ENCODE measurements at regions not wholly inside any gene's neighbourhood (a gene's known extent, or its start where the extent isn't known, plus 50 kb on each side); places are given as distances from the start of the nearest gene placed in this dataset.

GRCh38 chr14:40386433-40386832 lies 954.2 kb upstream of the FBXO33 start:
- WGBS (ENCODE audit: low lambda C conversion rate): 56% methylated on average over 1 of the region's 1 CpG
- Histone ChIP-seq H3K4me1 (ENCODE audit: insufficient read depth, low read length) (no peaks in the 10 kb centered on the region), H4K20me1 (ENCODE audit: insufficient read depth, low read length) (no peaks in the 10 kb centered on the region), H2AFZ (ENCODE audit: low read length) (no peak overlapping the region), H3K79me2 (ENCODE audit: insufficient read depth, low read length) (no peaks in the 10 kb centered on the region), H3K36me3 (replicated peaks in 1 of 2; ENCODE audit: control insufficient read depth in 1 of 2, insufficient read depth in 2 of 2, low read length in 2 of 2) (no peaks in the 10 kb centered on the region), H3K9ac (ENCODE audit: insufficient read depth, low read depth, low read length) (no peak overlapping the region), H3K27ac (ENCODE audit: extremely low read length, insufficient read depth, low read length) (no peak overlapping the region), H3K4me2 (ENCODE audit: low read depth, low read length) (no peak overlapping the region), H3K4me3 (replicated peaks in 1 of 3; ENCODE audit: insufficient read depth in 1 of 3, low read depth in 2 of 3, low read length in 3 of 3) (no peak overlapping the region), H3K27me3 (ENCODE audit: control insufficient read depth in 1 of 2, insufficient read depth in 2 of 2, low read length in 2 of 2) (no peaks in the 10 kb centered on the region), H3K9me3 (ENCODE audit: low read length) (peaks cover 84% of the 10 kb centered on the region)
- in situ Hi-C loops (cut with HindIII; ENCODE audit: extremely low pct_ligation_motif_present, low pct_unique_long_range_greater_than_20kb) (no loop called here), intact Hi-C loops (cut with micrococcal nuclease; ENCODE audit: unreplicated experiment) (no loop called here)
- ChIA-PET CTCF (ENCODE audit: low intra/inter-chr PET ratio, low total read pairs) (no interaction called here), POLR2A (no interaction called here)
- DNase-seq (ENCODE audit: low spot score) (no peak), ATAC-seq (no peak), FAIRE-seq (no peak)
- BruUV-seq (replicated peaks): no TSS peak
- TF ChIP-seq ZBTB49 (CRISPR knock-in tag; IDR thresholded peaks at IDR 0.05; ENCODE audit: borderline replicate concordance) (no peak), FOXP1 (IDR thresholded peaks at IDR 0.05) (no peak), FOXP1 (CRISPR knock-in tag; IDR thresholded peaks at IDR 0.05) (no peak), DMTF1 (CRISPR knock-in tag; IDR thresholded peaks at IDR 0.05) (no peak), ZNF207 (IDR thresholded peaks at IDR 0.05; ENCODE audit: borderline replicate concordance) (no peak), FOXK1 (CRISPR knock-in tag; IDR thresholded peaks at IDR 0.05; ENCODE audit: borderline replicate concordance, low read depth) (no peak), PTBP1 (IDR thresholded peaks at IDR 0.05; ENCODE audit: low read depth, low read length, poor library complexity, severe bottlenecking) (no peak)

Measured in HepG2 (cell line).